ENCODE measurements at regions not wholly inside any gene's neighbourhood (a gene's known extent, or its start where the extent isn't known, plus 50 kb on each side); places are given as distances from the start of the nearest gene placed in this dataset.
"Not testable (repeated sequence)": the region's sequence is repeated elsewhere in the genome, so short reads cannot be mapped to it uniquely, and the experiment has no call there.

DNA sequence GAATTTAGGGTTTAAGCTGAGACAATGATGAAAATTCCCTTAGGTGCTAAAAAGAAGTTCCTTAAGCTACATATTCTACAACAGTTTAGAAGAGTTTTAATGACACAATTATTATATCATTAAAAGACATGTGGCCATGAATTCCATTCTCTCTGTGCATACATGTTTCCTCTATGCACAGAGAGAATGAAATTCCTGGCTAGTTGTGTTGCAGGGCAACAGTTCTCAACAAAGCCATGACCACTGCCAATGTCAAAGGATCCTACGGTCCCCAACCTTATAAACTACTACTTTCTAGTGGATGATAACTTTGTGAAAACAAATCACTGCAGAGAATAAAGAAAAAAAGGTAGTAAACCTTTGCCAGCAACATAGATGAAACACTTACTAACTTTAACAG is 122.7 kb downstream of the OTOL1 start:
- Histone ChIP-seq H4K20me1 (ENCODE audit: insufficient read depth, low read length) (no peaks in the 10 kb centered on the region), H3K4me2 (ENCODE audit: low read length) (no peak overlapping the region), H3K4me3 (ENCODE audit: low read length) (no peak overlapping the region), H3K9ac (ENCODE audit: low read length) (no peak overlapping the region), H3K27me3 (ENCODE audit: low read depth, low read length) (no peaks in the 10 kb centered on the region), H3K79me2 (ENCODE audit: low read length) (no peaks in the 10 kb centered on the region), H3K27ac (ENCODE audit: low read length) (no peak overlapping the region), H2AFZ (ENCODE audit: low read depth, low read length) (no peak overlapping the region), H3K9me3 (ENCODE audit: insufficient read depth, low read length) (no peaks in the 10 kb centered on the region), H3K36me3 (replicated peaks; ENCODE audit: low read depth, low read length) (no peaks in the 10 kb centered on the region), H3K4me1 (ENCODE audit: low read length) (no peaks in the 10 kb centered on the region)
- no peak for TF ChIP-seq EZH2phosphoT487 (IDR thresholded peaks at IDR 0.05; ENCODE audit: low read depth)
- TF ChIP-seq, protein P1, sequence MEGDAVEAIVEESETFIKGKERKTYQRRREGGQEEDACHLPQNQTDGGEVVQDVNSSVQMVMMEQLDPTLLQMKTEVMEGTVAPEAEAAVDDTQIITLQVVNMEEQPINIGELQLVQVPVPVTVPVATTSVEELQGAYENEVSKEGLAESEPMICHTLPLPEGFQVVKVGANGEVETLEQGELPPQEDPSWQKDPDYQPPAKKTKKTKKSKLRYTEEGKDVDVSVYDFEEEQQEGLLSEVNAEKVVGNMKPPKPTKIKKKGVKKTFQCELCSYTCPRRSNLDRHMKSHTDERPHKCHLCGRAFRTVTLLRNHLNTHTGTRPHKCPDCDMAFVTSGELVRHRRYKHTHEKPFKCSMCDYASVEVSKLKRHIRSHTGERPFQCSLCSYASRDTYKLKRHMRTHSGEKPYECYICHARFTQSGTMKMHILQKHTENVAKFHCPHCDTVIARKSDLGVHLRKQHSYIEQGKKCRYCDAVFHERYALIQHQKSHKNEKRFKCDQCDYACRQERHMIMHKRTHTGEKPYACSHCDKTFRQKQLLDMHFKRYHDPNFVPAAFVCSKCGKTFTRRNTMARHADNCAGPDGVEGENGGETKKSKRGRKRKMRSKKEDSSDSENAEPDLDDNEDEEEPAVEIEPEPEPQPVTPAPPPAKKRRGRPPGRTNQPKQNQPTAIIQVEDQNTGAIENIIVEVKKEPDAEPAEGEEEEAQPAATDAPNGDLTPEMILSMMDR (IDR thresholded peaks at IDR 0.05; ENCODE audit: low read depth, low read length): no peak

GRCh38 chr3:161630794-161631193 is 134.2 kb downstream of the OTOL1 start:
- no peak overlapping the region for H3K27ac ChIP-seq (ENCODE audit: low read length)
- no peak overlapping the region for H3K4me2 ChIP-seq (ENCODE audit: low read length)
- no peak overlapping the region for H3K9ac ChIP-seq (ENCODE audit: low read length)
- H3K79me2 ChIP-seq (ENCODE audit: low read length): no peaks in the 10 kb centered on the region
- no peaks in the 10 kb centered on the region for H4K20me1 ChIP-seq (ENCODE audit: insufficient read depth, low read length)
- no peak overlapping the region for H2AFZ ChIP-seq (ENCODE audit: low read depth, low read length)
- no peak for TF ChIP-seq EZH2phosphoT487 (IDR thresholded peaks at IDR 0.05; ENCODE audit: low read depth)
- H3K9me3 ChIP-seq (ENCODE audit: insufficient read depth, low read length): no peaks in the 10 kb centered on the region
- no peak overlapping the region for H3K4me3 ChIP-seq (ENCODE audit: low read length)
- no peaks in the 10 kb centered on the region for H3K27me3 ChIP-seq (ENCODE audit: low read depth, low read length)
- no peaks in the 10 kb centered on the region for H3K4me1 ChIP-seq (ENCODE audit: low read length)
- no peaks in the 10 kb centered on the region for H3K36me3 ChIP-seq (replicated peaks; ENCODE audit: low read depth, low read length)

DNA sequence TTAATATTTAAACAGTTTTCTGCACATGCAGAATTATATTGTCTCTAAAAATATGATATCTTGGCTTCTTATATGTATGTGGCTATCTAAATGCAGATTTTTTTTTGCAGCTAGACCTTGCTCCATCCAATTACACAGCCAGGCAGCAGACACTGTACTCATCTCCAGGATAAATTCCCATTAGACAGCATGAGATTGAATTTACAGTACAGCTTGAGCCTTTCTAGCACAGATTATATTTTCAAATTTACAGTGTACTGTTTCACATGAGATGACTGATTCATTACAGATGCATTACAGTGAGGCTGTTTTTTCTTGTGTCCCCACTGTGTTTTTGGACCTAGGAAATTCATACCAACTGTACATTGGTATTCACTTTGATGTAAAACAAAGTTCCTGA is 134.9 kb downstream of the OTOL1 start:
- no peaks in the 10 kb centered on the region for H3K27me3 ChIP-seq (ENCODE audit: low read depth, low read length)
- H3K27ac ChIP-seq (ENCODE audit: low read length): no peak overlapping the region
- no peak for TF ChIP-seq EZH2phosphoT487 (IDR thresholded peaks at IDR 0.05; ENCODE audit: low read depth)
- TF ChIP-seq, protein P1 (IDR thresholded peaks at IDR 0.05; ENCODE audit: low read depth, low read length): no peak
- H3K79me2 ChIP-seq (ENCODE audit: low read length): no peaks in the 10 kb centered on the region
- H3K4me3 ChIP-seq (ENCODE audit: low read length): no peak overlapping the region
- no peak overlapping the region for H2AFZ ChIP-seq (ENCODE audit: low read depth, low read length)
- H3K36me3 ChIP-seq (replicated peaks; ENCODE audit: low read depth, low read length): no peaks in the 10 kb centered on the region
- H3K9ac ChIP-seq (ENCODE audit: low read length): no peak overlapping the region
- H3K4me2 ChIP-seq (ENCODE audit: low read length): no peak overlapping the region
- no peaks in the 10 kb centered on the region for H4K20me1 ChIP-seq (ENCODE audit: insufficient read depth, low read length)
- H3K9me3 ChIP-seq (ENCODE audit: insufficient read depth, low read length): no peaks in the 10 kb centered on the region
- no peaks in the 10 kb centered on the region for H3K4me1 ChIP-seq (ENCODE audit: low read length)

DNA sequence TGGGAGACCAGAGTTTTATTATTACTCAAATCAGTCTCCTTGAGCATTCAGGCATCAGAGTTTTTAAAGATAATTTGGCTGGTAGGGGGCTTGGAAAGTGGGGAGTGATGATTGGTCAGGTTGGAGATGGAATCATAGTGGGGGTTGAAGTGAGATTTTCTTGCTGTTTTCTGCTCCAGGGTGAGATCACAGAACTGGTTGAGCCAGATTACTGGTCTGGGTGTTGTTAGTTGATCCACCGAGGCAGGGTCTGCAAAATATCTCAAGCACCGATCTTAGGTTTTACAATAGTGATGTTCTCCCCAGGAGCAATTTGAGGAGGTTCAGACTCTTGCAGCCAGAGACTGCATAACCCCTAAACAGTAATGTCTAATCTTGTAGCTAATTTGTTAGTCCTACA is 141.0 kb downstream of the OTOL1 start:
- no peak overlapping the region for H3K9ac ChIP-seq (ENCODE audit: low read length)
- H3K4me2 ChIP-seq (ENCODE audit: low read length): no peak overlapping the region
- no peaks in the 10 kb centered on the region for H3K27me3 ChIP-seq (ENCODE audit: low read depth, low read length)
- H3K4me3 ChIP-seq (ENCODE audit: low read length): no peak overlapping the region
- no peaks in the 10 kb centered on the region for H3K36me3 ChIP-seq (replicated peaks; ENCODE audit: low read depth, low read length)
- no peaks in the 10 kb centered on the region for H3K79me2 ChIP-seq (ENCODE audit: low read length)
- H3K9me3 ChIP-seq (ENCODE audit: insufficient read depth, low read length): no peaks in the 10 kb centered on the region
- H2AFZ ChIP-seq (ENCODE audit: low read depth, low read length): no peak overlapping the region
- TF ChIP-seq EZH2phosphoT487 (IDR thresholded peaks at IDR 0.05; ENCODE audit: low read depth): no peak
- TF ChIP-seq, protein P1 (IDR thresholded peaks at IDR 0.05; ENCODE audit: low read depth, low read length): no peak
- H3K27ac ChIP-seq (ENCODE audit: low read length): no peak overlapping the region
- H4K20me1 ChIP-seq (ENCODE audit: insufficient read depth, low read length): no peaks in the 10 kb centered on the region
- H3K4me1 ChIP-seq (ENCODE audit: low read length): no peaks in the 10 kb centered on the region

DNA sequence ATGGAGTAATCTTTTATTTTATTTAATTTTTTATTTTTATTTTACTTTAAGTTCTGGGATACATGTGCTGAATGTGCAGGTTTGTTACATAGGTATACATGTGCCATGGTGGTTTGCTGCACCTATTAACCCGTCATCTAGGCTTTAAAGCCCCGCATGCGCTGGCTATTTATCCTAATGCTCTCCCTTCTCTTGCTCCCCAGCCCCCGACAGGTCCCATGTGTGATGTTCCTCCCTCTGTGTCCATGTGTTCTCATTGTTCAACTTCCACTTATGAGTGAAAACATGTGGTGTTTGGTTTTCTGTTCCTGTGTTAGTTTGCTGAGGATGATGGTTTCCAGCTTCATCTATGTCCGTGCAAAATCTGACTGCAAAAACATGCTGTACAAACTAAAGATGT is 142.5 kb downstream of the OTOL1 start:
- H3K27ac ChIP-seq (ENCODE audit: low read length); H3K27me3 ChIP-seq (ENCODE audit: low read depth, low read length); H3K9ac ChIP-seq (ENCODE audit: low read length); H3K4me2 ChIP-seq (ENCODE audit: low read length); H4K20me1 ChIP-seq (ENCODE audit: insufficient read depth, low read length); H3K79me2 ChIP-seq (ENCODE audit: low read length); H3K4me1 ChIP-seq (ENCODE audit: low read length); H2AFZ ChIP-seq (ENCODE audit: low read depth, low read length); H3K9me3 ChIP-seq (ENCODE audit: insufficient read depth, low read length); H3K4me3 ChIP-seq (ENCODE audit: low read length); H3K36me3 ChIP-seq (replicated peaks; ENCODE audit: low read depth, low read length): not testable (repeated sequence)

All from OCI-LY3 (cell line).